ENCODE measurements at regions not wholly inside any gene's neighbourhood (a gene's known extent, or its start where the extent isn't known, plus 50 kb on each side); places are given as distances from the start of the nearest gene placed in this dataset.
"Not testable (repeated sequence)": the region's sequence is repeated elsewhere in the genome, so short reads cannot be mapped to it uniquely, and the experiment has no call there.

DNA sequence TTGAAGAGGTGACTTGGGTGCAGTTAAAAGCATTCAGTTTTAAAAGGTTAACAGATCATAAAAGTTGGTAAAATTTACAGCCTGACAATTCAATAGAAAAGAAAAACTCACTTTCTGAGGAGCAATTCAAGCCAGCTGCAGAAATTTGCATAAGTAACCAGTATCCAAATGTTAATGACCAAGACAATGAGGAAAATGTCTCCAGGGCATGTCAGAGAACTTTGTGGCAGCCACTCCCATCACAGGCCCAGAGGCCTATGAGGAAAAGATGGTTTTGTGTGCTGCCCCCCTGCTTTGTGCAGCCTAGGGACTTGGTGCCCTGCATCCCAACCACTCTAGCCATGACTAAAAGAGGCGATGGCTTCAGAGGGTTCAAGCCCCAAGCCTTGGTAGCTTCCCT is 1406.5 kb upstream of the ACO1 start:
- no peak for DNase-seq

DNA sequence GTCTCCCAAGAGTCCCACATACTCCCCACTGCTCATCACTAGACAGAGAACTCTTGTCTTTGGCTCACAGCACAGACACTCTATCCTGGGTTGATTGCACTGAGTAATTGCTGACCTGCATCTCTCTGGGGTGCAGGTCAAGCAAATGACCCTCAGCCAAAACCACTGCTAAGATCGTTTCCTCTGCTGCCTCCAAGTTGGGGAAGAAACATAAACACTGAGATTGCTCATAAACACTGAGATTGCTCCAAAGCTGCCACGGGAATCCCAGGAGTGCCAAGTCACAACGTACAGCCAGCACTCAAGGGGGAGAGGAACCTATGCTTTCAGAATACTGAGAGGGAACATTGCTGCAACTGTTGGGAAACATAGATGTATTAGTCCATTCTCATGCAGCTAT is 1402.1 kb upstream of the ACO1 start:
- DNase-seq = no peak

GRCh38 chr9:30995956-30996738 is 1388.3 kb upstream of the ACO1 start:
- no peak for DNase-seq

DNA sequence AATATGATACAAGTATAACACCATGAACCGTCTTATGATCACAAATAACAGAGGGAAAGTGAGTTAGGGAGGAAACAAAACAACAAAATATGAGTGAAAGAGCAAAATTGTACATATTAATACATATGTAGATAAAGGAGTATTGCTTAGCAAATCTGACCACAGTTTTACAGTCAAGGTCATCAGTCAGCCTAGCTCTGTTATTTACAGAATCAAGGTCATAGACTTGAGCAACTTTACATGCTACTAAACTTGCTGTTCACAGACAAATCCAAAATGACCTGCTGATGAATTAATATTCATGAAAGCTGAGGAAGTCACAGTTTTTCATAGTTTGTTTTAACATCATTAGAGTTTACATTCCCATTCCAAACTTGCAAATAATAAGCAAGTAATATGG is 1387.7 kb upstream of the ACO1 start:
- no peak for DNase-seq

GRCh38 chr9:30997291-30997690 is 1387.2 kb upstream of the ACO1 start:
- no peak for DNase-seq

- DNase-seq = no peak
Observed at GRCh38 chr9:31005086-31005665, 1379.3 kb upstream of the ACO1 start.

GRCh38 chr9:31013371-31013770 is 1371.1 kb upstream of the ACO1 start:
- DNase-seq = no peak

DNA sequence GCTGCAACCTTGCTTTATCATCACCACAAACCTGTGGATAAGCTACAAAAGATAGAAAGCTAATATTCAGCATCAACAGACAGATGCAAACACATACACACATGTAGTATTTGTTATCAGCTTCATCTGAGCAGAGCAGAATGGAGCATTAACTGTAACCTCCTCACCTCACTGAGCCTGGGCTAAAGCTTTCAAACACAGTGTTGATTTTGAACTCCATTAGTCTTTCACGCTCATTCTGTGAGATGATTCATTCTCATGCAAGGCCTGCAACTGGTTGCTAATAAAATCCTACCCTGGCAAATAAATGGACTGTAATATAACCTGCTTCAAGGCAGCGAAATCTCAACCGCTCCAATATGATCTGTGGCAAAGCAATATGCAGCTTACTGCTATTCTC is 1360.6 kb upstream of the ACO1 start:
- no peak for DNase-seq

DNA sequence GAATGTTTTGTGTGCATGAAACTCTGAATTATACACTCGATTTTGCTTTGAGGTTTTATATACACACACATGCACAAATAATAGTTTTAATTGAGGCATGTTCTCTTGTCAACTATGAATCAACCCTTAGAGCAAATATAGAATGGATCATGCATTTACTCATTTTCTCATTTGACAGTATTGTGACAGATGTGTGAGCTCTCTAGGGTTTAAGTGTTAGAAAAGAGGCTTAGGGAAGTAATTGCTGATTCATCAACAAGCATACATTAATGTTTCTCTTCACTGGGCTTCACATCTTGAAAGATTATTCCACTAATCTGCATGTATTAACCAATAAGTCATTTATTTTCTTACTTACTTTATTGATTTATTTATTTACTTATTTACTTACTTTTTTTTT is 1356.8 kb upstream of the ACO1 start:
- DNase-seq = no peak

- DNase-seq = no peak
Observed at GRCh38 chr9:31028137-31028536, 1356.3 kb upstream of the ACO1 start.

GRCh38 chr9:31030741-31031202 is 1353.7 kb upstream of the ACO1 start:
- no peak for DNase-seq

- DNase-seq = no peak
Observed at GRCh38 chr9:31032206-31032605, 1352.2 kb upstream of the ACO1 start.

- no peak for DNase-seq
Observed at GRCh38 chr9:31034311-31034710, 1350.1 kb upstream of the ACO1 start.

DNA sequence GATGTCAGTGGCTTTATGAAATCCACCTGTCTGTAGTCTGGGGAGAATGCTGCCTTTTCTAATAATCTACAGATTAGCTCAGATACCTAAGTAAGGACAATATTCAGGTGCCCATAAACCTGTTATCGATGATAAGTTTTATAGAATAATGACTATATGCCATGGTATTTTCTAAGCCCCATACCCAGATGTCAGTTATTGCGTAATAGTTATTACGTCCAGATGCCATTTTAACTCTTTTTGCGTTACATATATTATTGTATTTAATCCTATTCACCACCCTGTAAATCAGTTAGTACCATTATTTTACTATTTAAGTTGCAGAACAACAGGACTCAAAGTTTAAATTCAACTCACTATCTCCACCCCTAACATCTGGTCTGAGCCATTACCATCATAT is 1343.9 kb upstream of the ACO1 start:
- no peak for DNase-seq

- no peak for DNase-seq
Observed at GRCh38 chr9:31045810-31046209, 1338.6 kb upstream of the ACO1 start.

DNA sequence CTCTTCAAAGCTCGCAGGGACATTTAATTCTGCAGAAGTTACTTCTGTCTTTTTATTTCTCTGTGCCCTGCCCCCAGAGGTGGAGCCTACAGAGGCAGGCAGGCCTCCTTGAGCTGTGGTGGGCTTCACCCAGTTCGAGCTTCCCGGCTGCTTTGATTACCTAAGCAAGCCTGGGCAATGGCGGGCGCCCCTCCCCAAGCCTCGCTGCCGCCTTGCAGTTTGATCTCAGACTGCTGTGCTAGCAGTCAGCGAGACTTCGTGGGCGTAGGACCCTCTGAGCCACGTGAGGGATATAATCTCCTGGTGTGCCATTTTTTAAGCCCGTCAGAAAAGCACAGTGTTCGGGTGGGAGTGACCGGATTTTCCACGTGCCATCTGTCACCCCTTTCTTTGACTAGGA is 1322.9 kb upstream of the ACO1 start:
- not testable (repeated sequence) for DNase-seq

DNA sequence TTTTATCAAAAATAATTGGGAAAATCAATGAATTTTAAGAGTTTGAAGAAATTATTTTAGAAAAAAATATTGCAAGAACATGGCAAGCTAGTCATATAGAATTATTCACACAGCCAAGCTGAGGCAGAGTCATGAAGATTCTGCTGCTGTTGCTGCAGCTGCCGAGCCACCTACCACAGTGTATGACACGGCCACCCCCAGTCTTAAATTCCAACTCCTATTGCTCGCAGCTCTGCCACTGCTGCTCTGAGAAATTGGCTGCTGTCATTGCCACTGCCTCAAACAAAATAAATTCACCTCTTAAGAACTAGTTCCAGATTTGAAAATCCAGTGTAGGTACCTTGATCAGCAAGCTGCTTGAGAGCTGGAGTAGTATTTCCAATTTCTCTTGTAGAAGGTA is 1318.8 kb upstream of the ACO1 start:
- no peak for DNase-seq

DNA sequence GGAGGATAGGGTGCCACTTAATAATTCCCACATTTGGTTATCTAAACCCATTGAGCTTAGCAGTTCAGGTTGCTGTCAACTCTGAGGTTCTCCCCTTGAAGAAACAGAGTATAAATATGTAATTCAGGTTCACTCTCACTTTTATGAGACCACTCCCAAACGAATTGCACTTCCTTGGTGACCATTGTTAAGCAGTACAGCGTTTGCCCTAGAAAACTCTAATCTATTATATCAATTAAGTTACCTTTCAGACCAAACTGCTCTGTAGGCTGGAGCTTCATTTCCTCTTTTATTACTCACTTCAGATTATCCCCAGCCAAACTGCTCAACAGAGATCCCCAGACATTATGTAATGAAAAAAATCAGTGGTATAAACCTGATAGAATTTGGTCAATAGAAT is 1317.0 kb upstream of the ACO1 start:
- no peak for DNase-seq

- no peak for DNase-seq
Observed at GRCh38 chr9:31071606-31072286, 1312.7 kb upstream of the ACO1 start.

DNA sequence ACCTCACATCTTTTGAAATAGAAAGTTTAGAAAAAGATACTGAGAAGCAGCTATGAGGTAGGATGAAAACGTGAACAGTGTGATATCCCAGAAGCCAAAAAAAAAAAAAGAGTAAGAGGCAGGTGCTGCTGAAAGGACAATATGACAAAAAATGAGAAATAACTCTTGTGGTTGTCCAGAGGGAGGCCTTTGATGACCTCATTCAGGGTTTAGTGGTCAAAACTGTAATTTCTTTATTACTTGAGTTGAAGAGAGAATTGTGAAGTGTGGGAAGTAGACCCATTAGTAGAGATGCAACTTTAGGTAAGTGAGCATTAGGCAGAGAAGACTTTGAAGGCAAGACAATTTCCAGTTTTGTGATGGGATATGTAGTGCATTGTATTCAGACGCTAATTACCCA is 1306.3 kb upstream of the ACO1 start:
- no peak for DNase-seq

GRCh38 chr9:31084350-31084749 is 1300.1 kb upstream of the ACO1 start:
- DNase-seq = no peak

- DNase-seq = no peak
Observed at GRCh38 chr9:31089549-31090221, 1294.8 kb upstream of the ACO1 start.

DNA sequence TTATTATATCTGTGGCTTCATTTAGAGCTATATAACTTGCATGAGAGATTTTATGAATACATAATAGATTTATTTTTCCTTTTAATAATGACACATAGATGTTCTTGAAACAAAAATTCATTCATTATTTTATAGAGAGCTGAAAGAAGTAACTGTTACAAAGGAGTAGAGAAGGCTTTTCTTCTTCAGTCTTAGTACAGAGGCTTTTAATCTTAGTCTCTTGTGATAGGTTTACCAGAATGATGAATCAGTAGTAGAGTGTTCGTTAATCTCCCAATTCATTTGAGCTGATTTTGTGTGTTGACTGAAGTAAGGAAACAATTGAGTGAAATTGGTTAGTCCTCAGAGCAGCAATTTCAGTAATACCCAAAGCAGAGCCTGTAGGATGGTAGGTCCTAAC is 1284.1 kb upstream of the ACO1 start:
- no peak for DNase-seq

- no peak for DNase-seq
Observed at GRCh38 chr9:31103836-31104235, 1280.6 kb upstream of the ACO1 start.

Measured in CD4-positive, alpha-beta T cell treated with Interleukin-17A for 1 hour (primary cell).